Tibial artery (tissue), 4 donors: ENCODE measurements at regions not wholly inside any gene's neighbourhood (a gene's known extent, or its start where the extent isn't known, plus 50 kb on each side); places are given as distances from the start of the nearest gene placed in this dataset.

Experiments
- DNase-seq, 2 donors: peaks; one replicate each; pipeline ENCODE4 v3.0.0-alpha.2; 2019
- H3K27ac ChIP-seq, 2 donors: fragments of 200-600 bp; sonication (generic) in 1 of 2; 1 replicate in 1 of 2; 2 replicates in 1 of 2; pipeline ENCODE4 v1.5.1; 2018 to 2019; ENCODE audit warnings: mild to moderate bottlenecking in 1 of 2
- H3K27me3 ChIP-seq, 2 donors: fragments of 200-600 bp; sonication (generic) in 1 of 2; one replicate each; pipeline versions ENCODE4 v1.5.1 to v1.6.0; 2016 to 2019
- H3K36me3 ChIP-seq, 3 donors: fragments of 200-600 bp; sonication (generic) in 2 of 3; one replicate each; pipeline ENCODE4 v1.5.1; 2016 to 2019; ENCODE audit warnings: mild to moderate bottlenecking in 2 of 3
- H3K4me1 ChIP-seq, 4 donors: fragments of 200-600 bp; sonication (generic) in 2 of 4; 1 replicate in 3 of 4; 2 replicates in 1 of 4; pipeline ENCODE4 v1.5.1; 2016 to 2019
- H3K4me3 ChIP-seq, 2 donors: fragments of 200-600 bp; sonication (generic) in 1 of 2; 1 replicate in 1 of 2; 2 replicates in 1 of 2; pipeline ENCODE4 v1.5.1; 2018 to 2019; ENCODE audit warnings: mild to moderate bottlenecking in 2 of 2
- H3K9me3 ChIP-seq, 3 donors: fragments of 200-600 bp; sonication (generic) in 1 of 3; one replicate each; pipeline ENCODE4 v1.5.1; 2016 to 2019
- CTCF ChIP-seq, 2 experiments: fragments of 200-600 bp in 1 of 2; fragments of 450-650 bp in 1 of 2; IDR thresholded peaks; one replicate each; pipeline ENCODE4 v1.5.1; 2017 to 2019; ENCODE audit warnings: antibody characterized with exemption in 2 of 2, mild to moderate bottlenecking in 1 of 2, moderate library complexity in 1 of 2
- intact Hi-C: fragments of 100-400 bp; cut with DNase I; formaldehyde crosslinking; loops from one replicate; pipeline ENCODE4 v1.15.0; 2023; ENCODE audit warnings: low total_unique reads

- Histone ChIP-seq H3K36me3 (no peaks in the 10 kb centered on the region), H3K27ac (no peak overlapping the region), H3K27me3 (no peaks in the 10 kb centered on the region), H3K9me3 (no peaks in the 10 kb centered on the region), H3K4me1 (no peaks in the 10 kb centered on the region), H3K4me3 (no peak overlapping the region)
- intact Hi-C loops, result no loop called here
- DNase-seq, result no peak
- TF ChIP-seq CTCF (IDR thresholded peaks at IDR 0.05), result no peak
Measured at GRCh38 chr6:101312652-101313051, 80.9 kb upstream of the GRIK2 start.

- H3K4me1 ChIP-seq, result no peaks in the 10 kb centered on the region
- no peaks in the 10 kb centered on the region for H3K36me3 ChIP-seq
- H3K27ac ChIP-seq, result no peak overlapping the region
- DNase-seq, result no peak
- H3K9me3 ChIP-seq, result no peaks in the 10 kb centered on the region
- intact Hi-C loops, result no loop called here
- no peak overlapping the region for H3K4me3 ChIP-seq
- no peak for TF ChIP-seq CTCF (IDR thresholded peaks at IDR 0.05)
- no peaks in the 10 kb centered on the region for H3K27me3 ChIP-seq
Measured at GRCh38 chr6:101322921-101323320, 70.6 kb upstream of the GRIK2 start.

DNA sequence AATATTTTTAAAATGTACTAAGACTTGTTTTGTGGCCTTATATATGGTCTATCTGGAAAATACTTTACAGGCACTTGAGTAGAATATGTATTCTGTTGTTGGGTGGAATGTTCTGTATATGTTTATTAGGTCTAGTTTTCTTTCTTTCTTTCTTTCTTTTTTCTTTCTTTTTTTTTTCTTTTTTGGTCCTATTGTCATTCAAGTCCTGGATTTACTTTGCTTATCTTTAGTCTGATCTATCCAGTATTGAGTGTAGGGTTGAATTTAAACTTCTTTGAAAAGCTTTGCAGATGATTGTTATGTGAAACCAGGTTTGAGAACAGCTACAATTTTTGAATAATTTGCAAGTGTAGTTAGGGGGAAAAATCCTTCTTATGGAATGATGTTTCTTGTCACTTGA, 67.1 kb upstream of the GRIK2 start:
- Histone ChIP-seq H3K4me3 (no peak overlapping the region), H3K4me1 (no peaks in the 10 kb centered on the region), H3K27ac (no peak overlapping the region), H3K9me3 (no peaks in the 10 kb centered on the region), H3K27me3 (no peaks in the 10 kb centered on the region), H3K36me3 (no peaks in the 10 kb centered on the region)
- DNase-seq, result no peak
- TF ChIP-seq CTCF (IDR thresholded peaks at IDR 0.05), result no peak
- intact Hi-C loops, result no loop called here

GRCh38 chr6:101341926-101342325, 51.6 kb upstream of the GRIK2 start:
- no peak overlapping the region for H3K27ac ChIP-seq
- H3K4me1 ChIP-seq, result no peaks in the 10 kb centered on the region
- intact Hi-C loops, result no loop called here
- no peak overlapping the region for H3K4me3 ChIP-seq
- peaks cover 0 to 4% (median 0%) of the 10 kb centered on the region in 3 donors for H3K9me3 ChIP-seq
- no peak for DNase-seq
- H3K36me3 ChIP-seq, result no peaks in the 10 kb centered on the region
- TF ChIP-seq CTCF (IDR thresholded peaks at IDR 0.05), result no peak
- H3K27me3 ChIP-seq, result no peaks in the 10 kb centered on the region
